GM19463 (cell line): ENCODE measurements at regions not wholly inside any gene's neighbourhood (a gene's known extent, or its start where the extent isn't known, plus 50 kb on each side); places are given as distances from the start of the nearest gene placed in this dataset.
"Not testable (repeated sequence)": the region's sequence is repeated elsewhere in the genome, so short reads cannot be mapped to it uniquely, and the experiment has no call there.

Experiments
- ATAC-seq: cut with Tn5 transposase; IDR thresholded peaks from one replicate; pipeline ENCODE4 v1.9.1; 2021; ENCODE audit warnings: mild to moderate bottlenecking, moderate library complexity; ENCODE audit not compliant: unreplicated experiment

GRCh38 chr21:5013455-5014304 is 5507.7 kb upstream of the TPTE start:
- ATAC-seq, result not testable (repeated sequence)

GRCh38 chr21:5015187-5015586 is 5506.2 kb upstream of the TPTE start:
- ATAC-seq, result not testable (repeated sequence)

GRCh38 chr21:5019120-5019519 is 5502.3 kb upstream of the TPTE start:
- ATAC-seq, result peak; percentile 43

GRCh38 chr21:5021815-5022214 is 5499.6 kb upstream of the TPTE start:
- ATAC-seq, result peak; percentile 36

GRCh38 chr21:5022254-5022653 is 5499.1 kb upstream of the TPTE start:
- ATAC-seq, result not testable (repeated sequence)

GRCh38 chr21:5022748-5023147 is 5498.6 kb upstream of the TPTE start:
- ATAC-seq, result not testable (repeated sequence)

GRCh38 chr21:5035147-5035546 is 5486.2 kb upstream of the TPTE start:
- not testable (repeated sequence) for ATAC-seq

GRCh38 chr21:5035587-5035986 is 5485.8 kb upstream of the TPTE start:
- ATAC-seq, result not testable (repeated sequence)

GRCh38 chr21:5037606-5038331 is 5483.6 kb upstream of the TPTE start:
- ATAC-seq, result not testable (repeated sequence)

- not testable (repeated sequence) for ATAC-seq
Measured at GRCh38 chr21:5039926-5040325, 5481.5 kb upstream of the TPTE start.

- ATAC-seq, result not testable (repeated sequence)
Measured at GRCh38 chr21:5042583-5042982, 5478.8 kb upstream of the TPTE start.

- not testable (repeated sequence) for ATAC-seq
Measured at GRCh38 chr21:5044812-5045211, 5476.6 kb upstream of the TPTE start.

- not testable (repeated sequence) for ATAC-seq
Measured at GRCh38 chr21:5051303-5052018, 5469.9 kb upstream of the TPTE start.

GRCh38 chr21:5055027-5055754 is 5466.2 kb upstream of the TPTE start:
- ATAC-seq, result not testable (repeated sequence)

GRCh38 chr21:5055996-5056962 is 5465.1 kb upstream of the TPTE start:
- peak; percentile 51 for ATAC-seq

GRCh38 chr21:5057077-5057476 is 5464.3 kb upstream of the TPTE start:
- ATAC-seq, result not testable (repeated sequence)

GRCh38 chr21:5060364-5061083 is 5460.9 kb upstream of the TPTE start:
- not testable (repeated sequence) for ATAC-seq

GRCh38 chr21:5064581-5065142 is 5456.7 kb upstream of the TPTE start:
- ATAC-seq, result not testable (repeated sequence)
